Suprapubic skin (tissue), 4 donors: ENCODE measurements at regions not wholly inside any gene's neighbourhood (a gene's known extent, or its start where the extent isn't known, plus 50 kb on each side); places are given as distances from the start of the nearest gene placed in this dataset.

Experiments
- EP300 ChIP-seq: sonication (generic); formaldehyde crosslinking; IDR thresholded peaks from one replicate; pipeline ENCODE4 v1.6.1; 2017; ENCODE audit warnings: antibody characterized with exemption
- POLR2A ChIP-seq, 2 donors: fragments of 450-650 bp; IDR thresholded peaks; one replicate each; pipeline ENCODE4 v1.6.1; 2017; ENCODE audit warnings: antibody characterized with exemption in 2 of 2, mild to moderate bottlenecking in 2 of 2, moderate library complexity in 2 of 2
- POLR2AphosphoS5 ChIP-seq, 3 donors: sonication (generic); formaldehyde crosslinking; IDR thresholded peaks; one replicate each; pipeline ENCODE4 v1.6.1; 2017; ENCODE audit warnings: antibody characterized with exemption in 3 of 3
- TF ChIP-seq, protein P1 (sequence below), 2 donors: fragments of 200-600 bp in 1 of 2; fragments of 450-650 bp in 1 of 2; sonication (generic) in 1 of 2; IDR thresholded peaks; one replicate each; pipeline ENCODE4 v1.5.1; 2016 to 2019; ENCODE audit warnings: antibody characterized with exemption in 2 of 2, mild to moderate bottlenecking in 1 of 2, moderate library complexity in 1 of 2

DNA sequence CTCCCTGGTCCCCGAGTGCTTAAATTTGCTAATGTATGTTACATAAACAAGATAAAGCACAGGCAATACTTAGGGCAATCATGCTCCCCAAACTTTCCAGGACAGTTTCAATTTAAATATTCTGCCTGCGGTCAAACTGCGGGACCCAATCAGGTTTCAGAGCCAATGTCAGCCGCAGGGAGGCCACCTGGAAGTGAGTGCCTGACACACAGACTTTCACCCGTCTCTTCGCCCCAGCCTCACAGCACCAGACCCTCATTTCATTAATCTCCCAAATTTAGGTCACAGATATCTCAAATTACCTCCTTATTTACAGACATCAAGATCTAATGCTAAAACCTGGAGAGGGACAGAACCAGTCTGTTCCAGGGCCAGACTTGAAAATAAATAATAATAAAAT lies 107.2 kb upstream of the ALDH1A3 start:
- no peak for TF ChIP-seq POLR2A (IDR thresholded peaks at IDR 0.05)
- TF ChIP-seq POLR2AphosphoS5 (IDR thresholded peaks at IDR 0.05), result no peak
- TF ChIP-seq EP300, result no peak
- TF ChIP-seq, protein P1, sequence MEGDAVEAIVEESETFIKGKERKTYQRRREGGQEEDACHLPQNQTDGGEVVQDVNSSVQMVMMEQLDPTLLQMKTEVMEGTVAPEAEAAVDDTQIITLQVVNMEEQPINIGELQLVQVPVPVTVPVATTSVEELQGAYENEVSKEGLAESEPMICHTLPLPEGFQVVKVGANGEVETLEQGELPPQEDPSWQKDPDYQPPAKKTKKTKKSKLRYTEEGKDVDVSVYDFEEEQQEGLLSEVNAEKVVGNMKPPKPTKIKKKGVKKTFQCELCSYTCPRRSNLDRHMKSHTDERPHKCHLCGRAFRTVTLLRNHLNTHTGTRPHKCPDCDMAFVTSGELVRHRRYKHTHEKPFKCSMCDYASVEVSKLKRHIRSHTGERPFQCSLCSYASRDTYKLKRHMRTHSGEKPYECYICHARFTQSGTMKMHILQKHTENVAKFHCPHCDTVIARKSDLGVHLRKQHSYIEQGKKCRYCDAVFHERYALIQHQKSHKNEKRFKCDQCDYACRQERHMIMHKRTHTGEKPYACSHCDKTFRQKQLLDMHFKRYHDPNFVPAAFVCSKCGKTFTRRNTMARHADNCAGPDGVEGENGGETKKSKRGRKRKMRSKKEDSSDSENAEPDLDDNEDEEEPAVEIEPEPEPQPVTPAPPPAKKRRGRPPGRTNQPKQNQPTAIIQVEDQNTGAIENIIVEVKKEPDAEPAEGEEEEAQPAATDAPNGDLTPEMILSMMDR (IDR thresholded peaks at IDR 0.05), result no peak
